ENCODE measurements at regions not wholly inside any gene's neighbourhood (a gene's known extent, or its start where the extent isn't known, plus 50 kb on each side); places are given as distances from the start of the nearest gene placed in this dataset.

GRCh38 chr2:8587251-8587791 is 94.5 kb upstream of the ID2 start:
- no peak overlapping the region for H3K4me2 ChIP-seq (ENCODE audit: insufficient read depth, insufficient read length, low read length)
- no peaks in the 10 kb centered on the region; the same call in 1 of the 2 replicates for H3K4me1 ChIP-seq (ENCODE audit: insufficient read depth, low read length)
- H3K4ac ChIP-seq (ENCODE audit: low read depth, low read length), result no peak overlapping the region
- Mint-ChIP-seq H3K36me3 (ENCODE audit: insufficient read depth in 1 of 3, low read depth in 3 of 3) (no peaks in the 10 kb centered on the region; a peak in 2 of 7 replicates), H3K27ac (no peak overlapping the region), H3K27me3 (ENCODE audit: low read depth) (peaks cover 17% of the 10 kb centered on the region), H3K4me3 (no peak overlapping the region), H3K9me3 (no peaks in the 10 kb centered on the region; a peak in 2 of 5 replicates), H3K4me1 (peaks cover 21 to 34% of the 10 kb centered on the region in 2 experiments)
- no peak overlapping the region for H3K23ac ChIP-seq (ENCODE audit: insufficient read length, low read depth, low read length)
- no peak overlapping the region for H4K91ac ChIP-seq (ENCODE audit: insufficient read length, low read depth, low read length)
- H4K20me1 ChIP-seq (ENCODE audit: control insufficient read depth, insufficient read depth, insufficient read length), result no peaks in the 10 kb centered on the region
- no peak overlapping the region for H3K9ac ChIP-seq (ENCODE audit: extremely low read depth, insufficient read length, low read length)
- H2BK15ac ChIP-seq (ENCODE audit: low read depth, low read length), result no peak overlapping the region
- no peak overlapping the region for H3K27ac ChIP-seq (ENCODE audit: insufficient read length, low read depth, low read length)
- no peak overlapping the region for H3K56ac ChIP-seq (ENCODE audit: insufficient read length, low read depth, low read length)
- H2AK5ac ChIP-seq (ENCODE audit: insufficient read length, low read length), result no peak overlapping the region
- H4K5ac ChIP-seq (ENCODE audit: insufficient read length, low read depth, low read length), result no peak overlapping the region
- no peaks in the 10 kb centered on the region for H3K79me2 ChIP-seq (ENCODE audit: insufficient read depth, low read length)
- no peak overlapping the region for H3T11ph ChIP-seq (ENCODE audit: low read length)
- H3K27me3 ChIP-seq (ENCODE audit: insufficient read depth, low read length), result no peaks in the 10 kb centered on the region
- no peak for DNase-seq
- H2AFZ ChIP-seq (ENCODE audit: low read length), result no peak overlapping the region
- H2BK12ac ChIP-seq (ENCODE audit: insufficient read length, low read depth, low read length), result no peak overlapping the region
- H2BK5ac ChIP-seq (ENCODE audit: insufficient read length, low read length), result no peak overlapping the region
- no peaks in the 10 kb centered on the region for H3K79me1 ChIP-seq (ENCODE audit: insufficient read depth, low read depth, low read length, poor library complexity, severe bottlenecking)
- no peak overlapping the region for H2BK20ac ChIP-seq (ENCODE audit: low read depth, low read length, poor library complexity, severe bottlenecking)
- H3K14ac ChIP-seq (ENCODE audit: insufficient read depth, low read length), result no peak overlapping the region
- no peak overlapping the region for H2BK120ac ChIP-seq (ENCODE audit: low read depth, low read length, poor library complexity, severe bottlenecking)
- WGBS (ENCODE audit: extremely low coverage, insufficient read length, low lambda C conversion rate), result no CpG with 5 or more reads among the region's 19 CpGs
- H3K18ac ChIP-seq (ENCODE audit: insufficient read length, low read depth, low read length), result no peak overlapping the region
- TF ChIP-seq CTCF (conservative IDR thresholded peaks at IDR 0.05), result no peak
- no peak overlapping the region for H4K8ac ChIP-seq (replicated peaks; ENCODE audit: insufficient read length, low read depth, low read length)
- H3K23me2 ChIP-seq (ENCODE audit: insufficient read length, low read depth, low read length, poor library complexity, severe bottlenecking), result no peaks in the 10 kb centered on the region
- no peaks in the 10 kb centered on the region for H3K9me3 ChIP-seq (ENCODE audit: control insufficient read depth, low read depth, low read length)

All from H9 (cell line).